ENCODE measurements at regions not wholly inside any gene's neighbourhood (a gene's known extent, or its start where the extent isn't known, plus 50 kb on each side); places are given as distances from the start of the nearest gene placed in this dataset.

- no peak overlapping the region for H3K4me3 ChIP-seq (ENCODE audit: low read length)
- POLR2A ChIA-PET: no interaction called here
Observed at GRCh38 chr2:104425850-104426595, 427.9 kb upstream of the POU3F3 start.

GRCh38 chr2:104428155-104428554, 425.8 kb upstream of the POU3F3 start:
- ChIA-PET CTCF (no interaction called here), POLR2A (no interaction called here)
- Histone ChIP-seq H3K4me3 (ENCODE audit: low read length) (no peak overlapping the region), H3K36me3 (ENCODE audit: insufficient read depth, low read length) (no peaks in the 10 kb centered on the region), H3K27ac (ENCODE audit: low read depth in 1 of 2, low read length in 2 of 2) (no peak overlapping the region), H3K27me3 (ENCODE audit: control insufficient read depth in 1 of 2, insufficient read depth in 2 of 2, low read length in 2 of 2) (peaks cover 0 to 2% of the 10 kb centered on the region in 2 experiments), H3K4me1 (ENCODE audit: insufficient read depth, low read length) (no peaks in the 10 kb centered on the region), H3K9me3 (ENCODE audit: control insufficient read depth in 1 of 2, insufficient read depth in 1 of 2, low read length in 2 of 2) (peaks cover 0 to 4% of the 10 kb centered on the region in 2 experiments)
- no peak overlapping the region for H3K4me3 Mint-ChIP-seq
- ATAC-seq (ENCODE audit: poor library complexity) (no peak), DNase-seq (no peak)
- no peak for TF ChIP-seq CTCF (IDR thresholded peaks at IDR 0.05)
- H3K27me3 Mint-ChIP-seq: peaks cover 31% of the 10 kb centered on the region
- no peaks in the 10 kb centered on the region for H3K4me1 Mint-ChIP-seq (ENCODE audit: low read depth)
- no peaks in the 10 kb centered on the region for H3K9me3 Mint-ChIP-seq
- no peaks in the 10 kb centered on the region for H3K36me3 Mint-ChIP-seq (ENCODE audit: low read depth)
- H3K27ac Mint-ChIP-seq: no peak overlapping the region
- intact Hi-C loops (cut with DNase I, micrococcal nuclease): no loop called here

More at GRCh38 chr2:104425850-104426595, 427.9 kb upstream of the POU3F3 start:
- no peaks in the 10 kb centered on the region for H3K27me3 ChIP-seq (ENCODE audit: control insufficient read depth in 1 of 2, insufficient read depth in 2 of 2, low read length in 2 of 2)
- CTCF ChIA-PET: no interaction called here
- H3K4me1 Mint-ChIP-seq (ENCODE audit: low read depth): no peaks in the 10 kb centered on the region
- peaks cover 0 to 4% of the 10 kb centered on the region in 2 experiments for H3K9me3 ChIP-seq (ENCODE audit: control insufficient read depth in 1 of 2, insufficient read depth in 1 of 2, low read length in 2 of 2)
- ATAC-seq (ENCODE audit: poor library complexity): no peak
- intact Hi-C loops (cut with DNase I, micrococcal nuclease): no loop called here
- no peak for DNase-seq
- H3K4me3 Mint-ChIP-seq: no peak overlapping the region
- no peaks in the 10 kb centered on the region for H3K36me3 Mint-ChIP-seq (ENCODE audit: low read depth)
- H3K9me3 Mint-ChIP-seq: no peaks in the 10 kb centered on the region
- H3K27me3 Mint-ChIP-seq: peaks cover 17% of the 10 kb centered on the region
- H3K4me1 ChIP-seq (ENCODE audit: insufficient read depth, low read length): no peaks in the 10 kb centered on the region
- no peaks in the 10 kb centered on the region for H3K36me3 ChIP-seq (ENCODE audit: insufficient read depth, low read length)
- H3K27ac ChIP-seq (ENCODE audit: low read depth in 1 of 2, low read length in 2 of 2): no peak overlapping the region
- TF ChIP-seq CTCF (IDR thresholded peaks at IDR 0.05): no peak
- no peak overlapping the region for H3K27ac Mint-ChIP-seq

- Mint-ChIP-seq H3K4me3 (no peak overlapping the region), H3K27ac (no peak overlapping the region), H3K36me3 (ENCODE audit: low read depth) (no peaks in the 10 kb centered on the region), H3K27me3 (peaks cover 43% of the 10 kb centered on the region), H3K4me1 (ENCODE audit: low read depth) (peaks cover 11% of the 10 kb centered on the region), H3K9me3 (no peaks in the 10 kb centered on the region)
- DNase-seq (no peak), ATAC-seq (ENCODE audit: poor library complexity) (no peak)
- ChIA-PET CTCF (no interaction called here), POLR2A (no interaction called here)
- H3K9me3 ChIP-seq (ENCODE audit: control insufficient read depth in 1 of 2, insufficient read depth in 1 of 2, low read length in 2 of 2): peaks cover 0 to under 1% of the 10 kb centered on the region in 2 experiments
- H3K36me3 ChIP-seq (ENCODE audit: insufficient read depth, low read length): no peaks in the 10 kb centered on the region
- intact Hi-C loops (cut with DNase I, micrococcal nuclease): no loop called here
- H3K4me3 ChIP-seq (ENCODE audit: low read length): no peak overlapping the region
- no peak for TF ChIP-seq CTCF (IDR thresholded peaks at IDR 0.05)
- H3K27ac ChIP-seq (ENCODE audit: low read depth in 1 of 2, low read length in 2 of 2): no peak overlapping the region
- H3K27me3 ChIP-seq (ENCODE audit: control insufficient read depth in 1 of 2, insufficient read depth in 2 of 2, low read length in 2 of 2): peaks cover 0 to 3% of the 10 kb centered on the region in 2 experiments
- H3K4me1 ChIP-seq (ENCODE audit: insufficient read depth, low read length): no peaks in the 10 kb centered on the region
Observed at GRCh38 chr2:104429639-104430358, 424.1 kb upstream of the POU3F3 start.
